ENCODE measurements at regions not wholly inside any gene's neighbourhood (a gene's known extent, or its start where the extent isn't known, plus 50 kb on each side); places are given as distances from the start of the nearest gene placed in this dataset.

- no peak for DNase-seq (ENCODE audit: low read depth)
Measured at GRCh38 chr5:51279983-51280706, 103.1 kb upstream of the ISL1 start.

- no peak for DNase-seq (ENCODE audit: low read depth)
Measured at GRCh38 chr5:51286046-51286445, 97.2 kb upstream of the ISL1 start.

GRCh38 chr5:51302343-51302742 lies 80.9 kb upstream of the ISL1 start:
- no peak for DNase-seq (ENCODE audit: low read depth)

- no peak for DNase-seq (ENCODE audit: low read depth)
Measured at GRCh38 chr5:51326844-51327243, 56.4 kb upstream of the ISL1 start.
